Neural progenitor cell (in vitro differentiated cells): ENCODE measurements at regions not wholly inside any gene's neighbourhood (a gene's known extent, or its start where the extent isn't known, plus 50 kb on each side); places are given as distances from the start of the nearest gene placed in this dataset.

ENCODE experiments used
- DNase-seq: peaks from one replicate; pipeline ENCODE4 v3.0.0-alpha.2; 2016; ENCODE audit warnings: low spot score
- H2AFZ ChIP-seq: fragments of 200-600 bp; sonication (generic); replicated peaks from 2 replicates; pipeline ENCODE4 v1.6.1; 2016; ENCODE audit warnings: antibody characterized with exemption
- H3F3A ChIP-seq: fragments of 200-600 bp; sonication (generic); 2 replicates; pipeline ENCODE4 v1.6.1; 2016; ENCODE audit warnings: antibody characterized with exemption, low read depth
- H3K27ac ChIP-seq: fragments of 200-600 bp; sonication (generic); 2 replicates; pipeline ENCODE4 v1.5.1; 2016; ENCODE audit warnings: mild to moderate bottlenecking
- H3K27me3 ChIP-seq: fragments of 200-600 bp; sonication (generic); 2 replicates; pipeline ENCODE4 v1.6.1; 2016; ENCODE audit warnings: mild to moderate bottlenecking, moderate library complexity
- H3K36me3 ChIP-seq: fragments of 200-600 bp; sonication (generic); 2 replicates; pipeline ENCODE4 v1.5.1; 2016
- H3K4me1 ChIP-seq: fragments of 200-600 bp; sonication (generic); 2 replicates; pipeline ENCODE4 v1.6.1; 2016; ENCODE audit warnings: mixed run types
- H3K4me2 ChIP-seq: fragments of 200-600 bp; sonication (generic); 2 replicates; pipeline ENCODE4 v1.6.1; 2016
- H3K4me3 ChIP-seq: fragments of 200-600 bp; sonication (generic); 2 replicates; pipeline ENCODE4 v1.5.1; 2016
- H3K79me2 ChIP-seq: fragments of 200-600 bp; sonication (generic); 2 replicates; pipeline ENCODE4 v1.6.1; 2016; ENCODE audit warnings: low read depth
- H3K9ac ChIP-seq: fragments of 200-600 bp; sonication (generic); 2 replicates; pipeline ENCODE4 v1.6.1; 2016
- H3K9me3 ChIP-seq: fragments of 200-600 bp; sonication (generic); 2 replicates; pipeline ENCODE4 v1.5.1; 2016; ENCODE audit warnings: low read depth
- H4K20me1 ChIP-seq: fragments of 200-600 bp; sonication (generic); 2 replicates; pipeline ENCODE4 v1.6.1; 2016; ENCODE audit warnings: low read depth
- H3K27ac Mint-ChIP-seq: 3 replicates; pipeline ENCODE4 v1.8.0; 2021; ENCODE audit warnings: mixed read lengths
- H3K27me3 Mint-ChIP-seq: 2 replicates; pipeline ENCODE4 v1.8.0; 2022; ENCODE audit warnings: low read depth, mild to moderate bottlenecking, inconsistent platforms, moderate library complexity, mixed read lengths; ENCODE audit not compliant: insufficient read depth
- H3K36me3 Mint-ChIP-seq: 3 replicates; pipeline ENCODE4 v1.8.0; 2021; ENCODE audit warnings: mixed read lengths
- H3K4me1 Mint-ChIP-seq: 3 replicates; pipeline ENCODE4 v1.8.0; 2021; ENCODE audit warnings: mixed read lengths
- H3K4me3 Mint-ChIP-seq: 3 replicates; pipeline ENCODE4 v1.8.0; 2021; ENCODE audit warnings: mild to moderate bottlenecking, moderate library complexity, mixed read lengths
- H3K9me3 Mint-ChIP-seq: 3 replicates; pipeline ENCODE4 v1.8.0; 2020; ENCODE audit warnings: mixed read lengths
- EZH2 ChIP-seq: fragments of 200-600 bp; sonication (generic); IDR thresholded peaks from 2 replicates; pipeline ENCODE4 v1.6.1; 2017; ENCODE audit warnings: antibody characterized with exemption, mild to moderate bottlenecking, moderate library complexity
- EZH2phosphoT487 ChIP-seq: fragments of 200-600 bp; sonication (generic); IDR thresholded peaks from 2 replicates; pipeline ENCODE4 v1.6.1; 2017; ENCODE audit warnings: antibody characterized with exemption
- TF ChIP-seq, protein P1 (sequence below): fragments of 200-600 bp; sonication (generic); IDR thresholded peaks from 2 replicates; pipeline ENCODE4 v1.5.1; 2017; ENCODE audit warnings: antibody characterized with exemption, mild to moderate bottlenecking

DNA sequence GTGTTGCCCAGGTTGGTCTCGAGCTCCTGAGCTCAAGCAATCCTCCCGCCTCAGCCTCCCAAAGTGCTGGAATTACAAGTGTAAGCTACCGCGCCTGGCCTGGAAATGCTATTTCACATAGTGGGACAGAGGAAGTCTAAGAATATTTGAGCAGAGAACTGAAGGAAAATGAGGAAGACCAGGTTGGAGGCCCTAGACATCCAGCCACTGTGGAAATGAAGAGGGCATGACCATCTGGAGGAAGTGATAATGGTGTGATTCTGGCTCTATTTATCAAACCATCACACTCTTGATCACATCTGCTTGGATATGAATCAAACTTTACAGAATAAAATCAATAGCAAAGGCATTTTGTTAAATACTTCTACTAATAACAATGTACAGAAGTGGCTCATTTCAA, 65.9 kb upstream of the ARHGEF3 start:
- no peaks in the 10 kb centered on the region for H3K36me3 Mint-ChIP-seq
- Histone ChIP-seq H3K4me3 (no peak overlapping the region), H2AFZ (no peak overlapping the region), H4K20me1 (no peaks in the 10 kb centered on the region), H3K27me3 (no peaks in the 10 kb centered on the region), H3K4me1 (peaks cover 7% of the 10 kb centered on the region), H3K9me3 (no peaks in the 10 kb centered on the region), H3K79me2 (no peaks in the 10 kb centered on the region), H3K9ac (no peak overlapping the region), H3K4me2 (no peak overlapping the region), H3K36me3 (no peaks in the 10 kb centered on the region), H3F3A (no peaks in the 10 kb centered on the region), H3K27ac (no peak overlapping the region)
- TF ChIP-seq EZH2phosphoT487 (no peak), EZH2 (no peak)
- TF ChIP-seq, protein P1, sequence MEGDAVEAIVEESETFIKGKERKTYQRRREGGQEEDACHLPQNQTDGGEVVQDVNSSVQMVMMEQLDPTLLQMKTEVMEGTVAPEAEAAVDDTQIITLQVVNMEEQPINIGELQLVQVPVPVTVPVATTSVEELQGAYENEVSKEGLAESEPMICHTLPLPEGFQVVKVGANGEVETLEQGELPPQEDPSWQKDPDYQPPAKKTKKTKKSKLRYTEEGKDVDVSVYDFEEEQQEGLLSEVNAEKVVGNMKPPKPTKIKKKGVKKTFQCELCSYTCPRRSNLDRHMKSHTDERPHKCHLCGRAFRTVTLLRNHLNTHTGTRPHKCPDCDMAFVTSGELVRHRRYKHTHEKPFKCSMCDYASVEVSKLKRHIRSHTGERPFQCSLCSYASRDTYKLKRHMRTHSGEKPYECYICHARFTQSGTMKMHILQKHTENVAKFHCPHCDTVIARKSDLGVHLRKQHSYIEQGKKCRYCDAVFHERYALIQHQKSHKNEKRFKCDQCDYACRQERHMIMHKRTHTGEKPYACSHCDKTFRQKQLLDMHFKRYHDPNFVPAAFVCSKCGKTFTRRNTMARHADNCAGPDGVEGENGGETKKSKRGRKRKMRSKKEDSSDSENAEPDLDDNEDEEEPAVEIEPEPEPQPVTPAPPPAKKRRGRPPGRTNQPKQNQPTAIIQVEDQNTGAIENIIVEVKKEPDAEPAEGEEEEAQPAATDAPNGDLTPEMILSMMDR: no peak
- H3K4me1 Mint-ChIP-seq: peaks cover 12% of the 10 kb centered on the region
- no peak overlapping the region for H3K4me3 Mint-ChIP-seq
- H3K27me3 Mint-ChIP-seq: peaks cover 3% of the 10 kb centered on the region
- H3K27ac Mint-ChIP-seq: no peak overlapping the region
- no peaks in the 10 kb centered on the region for H3K9me3 Mint-ChIP-seq
- DNase-seq: no peak

DNA sequence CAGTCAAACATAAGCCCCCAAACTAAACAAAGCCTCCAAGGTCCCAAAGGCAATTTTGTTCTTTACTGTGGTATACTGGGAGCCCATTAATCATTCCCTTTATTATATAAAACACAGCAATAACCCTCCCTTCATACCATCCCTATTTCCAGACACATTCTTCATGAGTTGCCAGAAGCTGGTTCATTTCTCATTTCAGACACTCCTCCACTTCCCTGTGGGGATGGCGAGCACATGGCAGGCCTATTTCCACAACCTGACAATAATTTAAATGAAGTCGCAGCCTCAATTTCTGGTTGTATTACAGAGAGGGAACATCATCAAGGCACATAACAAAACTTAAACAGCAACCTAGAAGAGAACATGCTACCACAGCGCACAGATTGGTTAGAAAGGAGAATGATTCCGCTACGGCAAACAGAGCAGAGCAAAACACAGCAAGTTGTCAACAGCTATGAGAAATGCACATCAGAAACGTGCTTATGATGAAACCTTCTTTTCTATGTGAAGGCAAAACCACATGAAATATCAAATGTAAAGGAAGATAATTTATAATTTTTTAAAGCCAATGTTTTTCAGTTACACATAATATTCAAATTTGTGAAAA, 63.3 kb upstream of the ARHGEF3 start:
- H3K27ac Mint-ChIP-seq: no peak overlapping the region
- Histone ChIP-seq H3F3A (no peaks in the 10 kb centered on the region), H2AFZ (no peak overlapping the region), H3K9me3 (no peaks in the 10 kb centered on the region), H3K36me3 (no peaks in the 10 kb centered on the region), H3K4me2 (no peak overlapping the region), H4K20me1 (no peaks in the 10 kb centered on the region), H3K9ac (no peak overlapping the region), H3K79me2 (no peaks in the 10 kb centered on the region), H3K4me1 (peaks cover 17% of the 10 kb centered on the region), H3K27me3 (no peaks in the 10 kb centered on the region), H3K27ac (no peak overlapping the region), H3K4me3 (no peak overlapping the region)
- no peaks in the 10 kb centered on the region for H3K9me3 Mint-ChIP-seq
- H3K4me1 Mint-ChIP-seq: peaks cover 32% of the 10 kb centered on the region
- H3K27me3 Mint-ChIP-seq: peaks cover 3% of the 10 kb centered on the region
- no peak overlapping the region for H3K4me3 Mint-ChIP-seq
- H3K36me3 Mint-ChIP-seq: no peaks in the 10 kb centered on the region
- no peak for TF ChIP-seq EZH2phosphoT487
- TF ChIP-seq, protein P1: no peak
- no peak for TF ChIP-seq EZH2
- no peak for DNase-seq

DNA sequence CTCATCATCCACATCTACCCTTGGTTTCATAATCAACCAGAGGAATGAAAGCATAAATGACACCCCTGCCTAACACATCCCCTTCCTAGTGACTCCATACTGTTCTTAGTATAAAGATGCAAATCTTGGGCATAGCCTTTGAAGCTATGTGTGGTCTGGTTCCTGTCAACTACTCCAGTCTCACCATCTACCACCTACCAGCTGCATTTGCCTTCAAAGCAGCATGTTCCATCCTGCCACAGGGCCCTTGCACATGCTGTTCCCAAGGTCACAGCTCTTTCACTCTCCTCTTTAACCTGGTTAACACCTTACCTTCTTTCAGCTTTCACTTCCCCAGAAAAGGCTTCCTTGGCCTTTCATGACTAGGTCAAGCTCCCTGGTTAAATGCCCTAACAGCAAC, 62.3 kb upstream of the ARHGEF3 start:
- H3K27ac ChIP-seq: no peak overlapping the region
- no peaks in the 10 kb centered on the region for H4K20me1 ChIP-seq
- H2AFZ ChIP-seq: no peak overlapping the region
- no peak overlapping the region for H3K4me3 Mint-ChIP-seq
- no peaks in the 10 kb centered on the region for H3K27me3 ChIP-seq
- H3K9me3 Mint-ChIP-seq: no peaks in the 10 kb centered on the region
- H3K36me3 ChIP-seq: no peaks in the 10 kb centered on the region
- DNase-seq: no peak
- peaks cover 28% of the 10 kb centered on the region for H3K4me1 Mint-ChIP-seq
- H3K27me3 Mint-ChIP-seq: peaks cover 3% of the 10 kb centered on the region
- no peak overlapping the region for H3K4me2 ChIP-seq
- H3K9me3 ChIP-seq: no peaks in the 10 kb centered on the region
- H3K9ac ChIP-seq: no peak overlapping the region
- TF ChIP-seq, protein P1: no peak
- TF ChIP-seq EZH2phosphoT487 (no peak), EZH2 (no peak)
- no peaks in the 10 kb centered on the region for H3K79me2 ChIP-seq
- no peak overlapping the region for H3K27ac Mint-ChIP-seq
- no peaks in the 10 kb centered on the region for H3F3A ChIP-seq
- H3K36me3 Mint-ChIP-seq: no peaks in the 10 kb centered on the region
- peaks cover 14% of the 10 kb centered on the region for H3K4me1 ChIP-seq
- H3K4me3 ChIP-seq: no peak overlapping the region
